HG03378 (cell line): ENCODE measurements at regions not wholly inside any gene's neighbourhood (a gene's known extent, or its start where the extent isn't known, plus 50 kb on each side); places are given as distances from the start of the nearest gene placed in this dataset.

Experiments used
- ATAC-seq: cut with Tn5 transposase; IDR thresholded peaks from one replicate; pipeline ENCODE4 v1.9.1; 2021; ENCODE audit warnings: mild to moderate bottlenecking, moderate library complexity; ENCODE audit not compliant: unreplicated experiment

DNA sequence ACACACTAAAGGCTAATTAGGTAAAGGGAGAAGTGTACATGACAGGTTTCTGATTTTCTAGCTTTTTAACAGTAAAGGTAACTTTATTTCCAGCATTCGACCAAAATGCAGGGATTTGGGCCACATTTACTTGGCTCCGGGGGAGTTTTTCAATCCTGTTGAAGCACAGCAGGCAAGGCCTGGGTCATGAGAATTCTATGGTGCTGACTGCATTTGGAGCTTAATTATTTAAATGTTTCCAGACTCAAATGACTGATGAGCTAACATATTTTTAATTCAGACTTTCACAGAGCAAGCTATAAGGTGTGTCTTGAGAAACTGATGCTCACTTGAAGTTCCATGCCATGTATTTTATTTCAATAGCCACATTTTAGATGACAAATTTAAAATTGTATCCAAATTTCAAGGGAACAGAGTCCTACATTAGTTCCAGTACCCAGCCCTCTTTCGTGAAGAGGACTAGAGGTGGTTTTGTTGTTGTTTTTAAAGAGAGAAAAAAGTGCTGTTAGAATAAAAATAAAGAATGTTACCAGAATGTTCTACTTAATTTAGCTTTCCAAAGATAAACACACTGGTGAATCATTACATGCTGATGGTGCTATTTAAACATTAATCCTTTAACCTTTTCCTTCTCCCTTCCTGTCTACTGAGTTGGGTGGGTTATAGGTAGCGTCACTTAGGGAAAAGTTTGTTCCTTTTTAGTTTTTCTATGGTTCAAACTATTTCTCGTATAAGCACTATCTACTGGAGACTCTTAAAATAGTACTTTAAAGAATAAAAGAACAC is 82.3 kb upstream of the PHACTR2 start:
- ATAC-seq, result no peak

DNA sequence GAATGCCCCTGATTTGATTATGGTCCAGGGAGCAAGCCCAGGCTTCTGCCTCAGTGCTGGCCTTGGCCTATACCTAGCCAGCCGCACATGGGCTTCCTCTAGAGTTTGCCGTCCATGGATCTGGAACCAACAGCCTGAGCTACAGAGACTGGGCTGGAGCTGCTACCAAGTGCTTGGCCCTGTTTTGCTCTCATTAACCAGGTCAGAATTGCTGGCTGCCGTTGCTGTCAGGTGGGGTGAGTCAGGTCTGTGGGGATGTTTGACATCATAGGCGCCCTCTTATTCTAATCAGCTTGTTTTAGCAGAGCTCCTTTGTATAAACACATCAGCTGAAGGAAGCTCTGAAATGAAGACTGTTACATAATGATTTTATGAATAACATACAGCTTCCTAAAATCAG is 83.1 kb upstream of the PHACTR2 start:
- ATAC-seq, result no peak

DNA sequence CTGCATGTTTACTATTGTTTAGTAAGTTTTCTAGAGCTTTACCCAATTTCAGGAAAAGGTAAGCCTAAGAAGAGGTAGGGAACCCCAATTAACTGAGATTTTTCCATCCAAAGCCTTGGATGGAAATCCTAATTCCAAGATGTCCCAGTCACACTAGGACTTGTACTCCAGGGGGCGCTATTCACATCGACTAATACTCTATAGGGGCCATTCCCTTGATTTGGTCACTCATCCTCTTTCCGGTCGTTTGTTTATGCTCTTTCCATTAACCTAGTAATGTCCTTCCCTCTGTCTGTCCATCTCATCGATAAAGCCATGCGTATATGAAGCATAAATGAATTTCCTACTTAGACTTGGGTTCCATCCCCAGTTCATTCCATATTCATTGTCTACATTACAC is 80.8 kb upstream of the FUCA2 start:
- ATAC-seq, result no peak

DNA sequence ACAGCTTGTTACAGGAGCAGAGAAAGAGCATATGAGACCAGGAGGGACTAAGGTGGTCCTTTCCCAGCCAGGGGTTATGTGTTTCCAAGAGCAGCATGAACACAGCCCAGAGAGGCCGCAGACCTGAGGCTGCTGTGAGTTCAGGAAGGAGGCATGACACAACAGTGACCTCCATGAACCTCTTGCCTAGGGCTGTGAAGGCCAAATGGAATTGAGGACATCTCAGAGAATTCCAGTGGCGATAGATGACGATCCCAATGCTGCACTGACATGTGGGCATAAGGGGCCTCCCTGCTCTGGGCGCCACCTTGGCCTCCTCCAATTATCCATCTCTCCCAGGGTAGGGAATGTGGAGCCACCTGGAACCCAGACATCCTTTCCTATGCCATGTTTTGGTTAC is 79.9 kb upstream of the FUCA2 start:
- ATAC-seq, result no peak

DNA sequence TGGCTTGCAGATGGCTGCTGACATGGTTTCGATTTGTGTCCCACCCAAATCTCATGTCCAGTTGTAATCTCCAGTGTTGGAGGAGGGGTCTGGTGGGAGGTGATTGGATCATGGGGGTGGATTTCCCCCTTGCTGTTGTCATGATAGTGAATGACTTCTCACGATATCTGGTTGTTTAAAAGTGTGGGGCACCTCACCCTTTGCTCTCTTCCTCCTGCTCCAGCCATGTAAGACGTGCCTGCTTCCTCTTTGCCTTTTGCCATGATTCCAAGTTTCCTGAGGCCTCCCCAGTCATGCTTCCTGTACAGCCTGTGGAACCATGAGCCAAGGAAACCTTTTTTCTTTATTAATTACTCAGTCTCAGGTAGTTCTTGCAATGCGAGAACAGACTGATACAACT is 77.6 kb upstream of the FUCA2 start:
- no peak for ATAC-seq

DNA sequence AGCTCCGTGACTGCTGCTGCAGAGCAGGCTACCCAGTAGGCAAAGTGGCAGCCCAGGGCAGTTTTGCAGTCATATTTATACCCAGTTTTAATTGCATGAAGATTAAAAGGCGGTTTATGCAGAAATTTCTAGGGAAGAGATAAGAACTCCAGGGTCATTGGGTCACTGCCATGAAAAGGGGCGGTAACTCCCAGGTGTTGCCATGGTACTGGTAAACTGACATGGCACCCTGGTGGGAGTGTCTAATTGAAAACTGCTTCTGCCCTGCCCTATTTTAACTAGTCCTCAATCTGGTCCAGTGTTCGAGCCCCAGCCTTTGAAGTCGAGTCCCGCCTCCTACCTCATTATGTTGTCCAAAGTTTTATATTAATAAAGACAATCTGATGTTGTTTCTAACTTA is 75.0 kb upstream of the FUCA2 start:
- no peak for ATAC-seq

DNA sequence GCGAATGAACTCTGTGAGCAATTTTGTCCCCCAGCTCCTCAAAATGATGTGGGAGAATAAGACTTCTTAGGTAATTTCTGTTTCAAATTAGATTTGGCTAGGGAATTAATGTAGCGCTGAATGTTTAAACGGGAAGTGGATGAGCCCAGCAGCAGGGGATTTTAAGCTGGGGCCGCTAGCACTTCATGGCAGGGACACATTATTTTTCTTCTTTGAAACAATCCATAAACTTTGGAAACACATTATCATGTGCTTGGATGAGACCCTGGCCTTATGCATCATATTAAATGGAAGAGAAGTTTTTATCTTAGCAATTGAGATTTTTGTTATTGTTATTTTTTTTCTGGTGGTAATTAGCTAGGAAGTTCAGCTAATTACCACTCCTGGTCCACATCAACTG is 74.2 kb upstream of the FUCA2 start:
- no peak for ATAC-seq

DNA sequence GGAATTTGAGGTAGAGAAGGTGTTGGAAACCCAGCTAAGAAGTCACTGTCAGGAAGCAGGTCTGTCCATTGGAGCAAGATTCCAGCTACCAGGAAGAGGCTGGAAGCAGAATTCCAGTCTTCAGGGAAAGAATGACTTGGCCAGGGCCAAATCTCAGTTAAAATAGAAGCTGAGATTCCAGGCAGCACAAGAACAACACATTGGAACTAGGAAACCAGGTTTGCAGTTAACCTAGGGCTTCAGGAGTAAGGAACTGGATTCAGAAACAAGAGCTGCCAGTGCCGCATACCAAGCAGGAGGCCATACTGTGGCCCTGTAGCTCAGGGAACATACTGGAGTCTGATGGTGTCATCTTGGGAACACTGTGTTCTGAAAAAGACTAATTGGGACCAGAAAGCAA is 73.7 kb upstream of the FUCA2 start:
- no peak for ATAC-seq

DNA sequence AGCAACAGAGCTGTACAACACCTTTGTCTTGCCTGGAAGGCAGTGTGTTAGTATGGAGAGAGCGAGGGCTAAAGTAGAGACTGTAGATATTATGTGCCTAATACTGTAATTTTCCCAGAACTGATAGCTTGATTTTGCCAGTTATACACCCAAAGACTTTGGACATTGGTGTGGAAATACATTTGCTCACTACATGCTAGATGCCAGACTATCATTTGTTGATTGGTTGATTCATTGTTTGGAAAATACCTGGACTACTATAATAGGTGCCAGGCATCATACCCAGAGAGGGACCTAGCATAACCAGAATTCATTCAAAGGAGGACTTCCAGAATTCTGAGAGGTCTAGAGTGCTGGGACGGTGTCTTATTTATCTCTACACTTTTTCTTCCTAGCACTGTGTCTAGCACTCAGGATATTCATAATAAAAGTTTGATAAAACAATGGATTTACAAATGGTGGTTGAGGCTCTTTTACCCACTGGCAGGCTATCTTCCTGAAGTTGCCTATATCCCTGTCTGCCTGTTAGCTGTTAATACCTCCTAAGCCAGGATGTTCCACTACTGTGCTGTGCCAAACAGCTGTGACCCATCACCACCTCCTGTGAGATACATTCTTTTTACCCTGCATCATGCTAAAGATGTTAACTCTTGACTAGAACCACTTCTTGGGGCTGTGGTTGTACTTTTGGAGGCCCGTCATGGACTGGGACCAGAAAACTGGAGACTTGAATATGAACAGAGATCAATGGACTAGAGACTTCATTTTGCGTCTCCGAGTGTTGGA is 72.2 kb upstream of the FUCA2 start:
- no peak for ATAC-seq

DNA sequence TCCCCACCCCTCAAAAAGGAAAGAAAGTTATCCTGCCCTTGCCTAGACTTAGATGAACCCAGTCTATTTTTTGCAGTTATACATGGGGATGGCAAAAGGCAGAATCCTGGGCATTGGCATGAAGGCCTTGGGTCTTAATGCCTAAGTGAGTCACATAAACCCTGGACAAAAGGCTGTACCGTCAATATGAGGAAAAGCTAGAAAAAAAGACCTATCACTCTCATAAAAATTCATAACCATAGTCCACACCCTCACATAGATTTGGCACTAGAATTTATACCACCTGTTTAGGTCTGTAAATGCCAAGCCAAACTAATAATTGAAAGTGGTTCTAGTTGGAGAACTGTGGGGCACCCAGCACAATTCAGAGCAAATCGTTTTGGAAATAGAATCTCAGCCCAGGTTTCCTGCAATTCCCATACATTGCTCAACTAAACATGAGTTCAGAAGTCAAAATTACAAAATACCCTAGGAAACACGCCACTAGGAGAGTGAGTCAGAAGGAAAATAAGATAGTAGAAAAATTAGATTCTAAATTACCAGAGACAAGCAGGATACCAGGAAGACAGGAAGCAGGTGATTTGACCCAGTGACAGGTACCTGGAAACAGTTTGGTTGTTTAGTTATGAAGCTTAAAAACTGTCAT is 70.4 kb upstream of the FUCA2 start:
- ATAC-seq, result no peak

DNA sequence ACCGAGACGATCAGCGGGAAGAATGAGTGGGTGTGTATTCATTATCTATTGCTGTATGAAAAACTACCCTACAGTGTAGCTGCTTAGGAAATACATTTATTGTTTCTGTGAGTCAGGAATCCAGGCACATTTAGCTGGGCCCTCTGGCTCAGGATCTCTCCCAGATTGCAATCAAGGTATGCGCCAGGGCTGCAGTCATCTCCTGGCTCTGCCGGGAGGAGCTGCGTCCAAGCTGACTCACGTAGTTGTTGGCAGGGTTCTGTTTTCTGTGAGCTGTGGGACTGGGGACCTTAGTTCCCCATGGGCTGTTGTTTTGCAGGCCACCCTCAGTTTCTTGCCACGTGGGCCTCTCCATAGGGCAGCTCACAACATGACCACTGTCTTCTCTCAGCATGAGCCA is 68.2 kb upstream of the FUCA2 start:
- ATAC-seq, result no peak

DNA sequence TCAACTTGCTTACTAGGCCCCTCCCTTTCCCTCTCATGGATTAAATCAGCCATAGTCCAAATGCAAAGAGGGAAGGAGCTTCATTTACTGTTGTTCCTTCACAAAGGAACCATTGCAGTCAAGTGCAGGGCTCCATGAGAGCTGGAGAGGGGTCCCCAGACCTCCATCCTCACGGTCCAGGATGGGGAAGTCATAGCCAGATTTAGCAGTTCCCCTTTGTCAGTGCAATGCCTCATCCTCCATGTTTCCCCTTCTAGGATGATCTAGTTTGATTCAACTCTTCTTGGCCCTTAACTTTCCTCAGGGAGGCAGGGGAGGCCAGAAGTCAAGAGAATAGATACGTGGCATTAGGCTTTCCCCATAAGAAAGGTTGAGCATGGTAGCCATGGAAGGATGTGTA is 66.5 kb upstream of the FUCA2 start:
- no peak for ATAC-seq

DNA sequence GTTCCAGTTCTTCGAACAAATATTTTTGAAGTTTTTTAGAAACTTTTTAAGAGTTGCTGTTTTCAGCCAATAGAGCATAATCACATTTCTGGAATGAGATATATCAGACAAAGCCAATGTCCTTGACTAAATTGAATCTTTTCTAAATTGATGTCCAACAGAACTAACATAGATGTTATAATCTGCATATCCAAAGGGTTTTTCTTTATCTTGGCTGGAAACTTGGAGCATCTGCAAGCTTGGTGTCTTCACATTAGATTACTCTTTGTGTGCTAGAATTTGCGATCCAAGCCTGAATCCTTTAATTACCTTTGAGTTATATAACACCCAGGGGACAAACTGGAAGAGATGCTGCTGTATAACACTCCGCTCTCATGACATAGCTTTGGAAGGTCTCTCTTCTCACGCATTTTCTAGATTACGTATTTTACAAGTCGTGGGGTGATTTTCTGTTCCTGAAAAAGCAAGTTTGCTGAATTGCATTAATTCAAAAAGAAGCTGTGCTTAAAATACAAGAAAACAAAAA is 64.4 kb upstream of the FUCA2 start:
- ATAC-seq, result no peak

DNA sequence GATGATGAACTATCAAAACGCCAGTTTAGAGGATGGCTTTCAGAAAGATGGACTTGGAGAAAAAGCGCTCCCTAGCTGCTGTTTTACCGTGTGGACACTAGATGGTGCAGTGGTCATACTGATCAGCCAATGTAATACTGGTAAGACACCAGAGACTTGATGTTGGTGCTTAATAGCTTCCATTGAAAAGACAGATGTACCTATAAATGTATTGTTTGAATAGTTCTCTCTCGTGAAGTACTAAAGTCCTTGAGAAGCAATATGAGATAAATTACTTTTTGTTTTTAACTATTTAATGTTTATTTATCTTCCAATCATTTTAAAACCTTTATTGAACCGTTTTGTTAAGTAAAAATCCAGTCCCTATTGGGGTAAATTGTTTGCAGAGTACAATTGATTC is 63.9 kb upstream of the FUCA2 start:
- peak; percentile 92 for ATAC-seq

DNA sequence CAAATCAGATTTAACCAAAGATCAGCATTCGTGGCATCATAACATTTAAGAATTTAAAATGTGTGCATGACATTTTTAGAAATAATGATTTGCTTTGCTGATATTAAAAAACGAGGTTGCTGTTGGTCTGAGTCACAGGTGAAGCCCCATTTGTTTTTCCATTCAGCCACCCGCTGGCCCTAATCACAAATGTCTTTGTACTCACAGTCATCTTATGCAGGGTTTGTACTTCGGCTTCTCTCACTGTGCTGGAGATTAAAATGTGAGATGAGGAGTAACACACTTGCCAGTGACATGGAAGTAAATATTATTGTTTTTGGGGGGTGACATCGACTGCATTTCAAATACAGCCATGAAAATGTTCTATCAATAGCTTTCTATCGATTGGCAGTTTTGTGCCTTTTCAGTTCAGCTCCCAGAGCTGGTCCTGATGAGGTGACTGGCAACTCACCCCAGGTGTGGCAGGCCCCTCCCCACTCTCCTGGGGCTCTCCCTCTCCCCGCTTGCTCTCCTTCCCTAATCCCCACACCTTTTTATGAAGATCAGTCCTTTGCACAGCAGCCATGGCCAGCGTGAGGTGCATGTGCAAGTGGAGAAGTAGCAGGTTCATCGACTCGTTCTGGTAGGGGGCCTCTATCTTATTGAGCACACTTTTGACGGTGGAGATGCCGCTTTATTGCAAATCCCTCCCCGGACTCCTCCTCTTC is 58.8 kb upstream of the FUCA2 start:
- ATAC-seq, result no peak

DNA sequence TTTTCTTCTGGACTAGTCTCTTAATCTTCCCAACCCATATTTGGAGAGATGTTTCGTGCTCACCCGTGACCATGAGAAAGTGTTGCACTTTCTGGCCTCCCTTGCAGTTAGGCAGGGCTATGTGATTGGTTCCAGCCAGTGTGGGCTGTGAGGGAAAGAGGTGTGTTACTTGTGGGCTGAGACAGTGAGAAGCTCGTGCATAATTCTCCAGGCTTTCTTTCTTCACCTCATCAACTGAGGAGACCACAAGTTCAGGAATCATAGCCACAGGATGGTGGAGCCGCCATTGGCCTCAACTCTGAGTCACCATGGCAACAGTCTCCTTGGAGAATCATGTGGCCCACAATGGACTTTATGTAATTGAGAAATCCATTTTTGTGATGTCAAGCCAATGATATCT is 57.5 kb upstream of the FUCA2 start:
- ATAC-seq, result no peak

DNA sequence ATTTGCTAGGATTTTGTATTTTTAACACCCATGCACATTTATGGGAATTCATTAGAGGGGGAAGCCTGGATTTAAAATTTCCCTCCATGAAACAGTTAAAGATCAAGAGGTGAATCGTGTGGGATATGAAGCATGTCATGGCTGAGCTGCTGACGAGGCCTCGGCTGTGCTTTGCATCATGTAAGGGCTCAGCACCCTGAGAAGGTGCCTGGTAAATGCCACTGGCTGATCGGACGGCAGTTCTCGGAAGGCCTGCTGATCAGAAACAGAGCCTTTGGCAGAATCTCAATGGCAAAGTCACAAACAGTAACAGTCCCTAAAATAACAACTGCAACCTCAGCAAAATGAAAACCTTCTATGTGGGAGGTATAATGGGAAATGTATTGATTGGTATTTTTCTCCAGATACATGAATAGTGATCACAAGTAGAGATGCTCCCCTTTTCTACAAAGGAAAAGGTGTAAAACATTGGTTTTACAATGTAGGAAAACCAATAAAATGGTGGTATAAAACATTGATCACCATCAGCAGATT is 53.0 kb upstream of the FUCA2 start:
- no peak for ATAC-seq

DNA sequence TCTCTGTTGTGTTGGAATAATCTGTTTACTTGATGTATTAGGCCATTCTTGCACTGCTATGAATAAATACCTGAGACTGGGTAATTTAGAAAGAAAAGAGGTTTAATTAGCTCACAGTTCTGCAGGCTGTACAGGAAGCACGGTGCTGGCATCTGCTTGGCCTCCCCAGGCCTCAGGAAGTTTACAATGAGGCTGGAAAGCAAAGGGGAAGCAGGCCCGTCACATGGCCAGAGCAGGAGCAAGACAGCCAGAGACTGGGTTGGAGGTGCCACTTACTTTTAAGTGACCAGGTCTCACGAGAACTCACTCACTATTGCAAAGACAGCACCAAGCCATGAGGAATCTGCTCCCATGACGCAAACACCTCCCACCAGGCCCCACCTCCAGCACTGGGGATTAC is 50.6 kb upstream of the FUCA2 start:
- ATAC-seq, result no peak
